ENCODE measurements at regions not wholly inside any gene's neighbourhood (a gene's known extent, or its start where the extent isn't known, plus 50 kb on each side); places are given as distances from the start of the nearest gene placed in this dataset.

GRCh38 chr1:110731529-110731928 is 56.8 kb upstream of the KCNA3 start:
- H3K27me3 ChIP-seq (ENCODE audit: control insufficient read depth in 3 of 3, insufficient read depth in 3 of 3, low read length in 3 of 3), result peaks cover 0 to 5% (median 0%) of the 10 kb centered on the region in 3 donors
- FAIRE-seq (no peak), DNase-seq (no peak)
- no peaks in the 10 kb centered on the region for H3K9me3 ChIP-seq (ENCODE audit: control insufficient read depth in 2 of 2, insufficient read depth in 1 of 2, low read depth in 1 of 2, low read length in 1 of 2)
- no peak overlapping the region for H3K4me3 ChIP-seq (ENCODE audit: low read depth in 1 of 3, low read length in 3 of 3)
- peaks cover 0 to 3% (median 0%) of the 10 kb centered on the region in 3 donors for H3K4me1 ChIP-seq (ENCODE audit: control insufficient read depth in 3 of 3, insufficient read depth in 2 of 3, low read depth in 1 of 3, low read length in 2 of 3)
- no peak overlapping the region for H3K27ac ChIP-seq (ENCODE audit: low read depth in 1 of 3, low read length in 2 of 3)
- H3K36me3 ChIP-seq (ENCODE audit: control insufficient read depth in 3 of 3, insufficient read depth in 2 of 3, low read depth in 1 of 3, low read length in 3 of 3), result no peaks in the 10 kb centered on the region
- WGBS, 3 donors, result 82 to 87% (median 86%) methylated on average over 5 of the region's 5 CpGs

GRCh38 chr1:110728388-110729001 is 53.8 kb upstream of the KCNA3 start:
- FAIRE-seq (no peak), DNase-seq (no peak)
- Histone ChIP-seq H3K36me3 (ENCODE audit: control insufficient read depth in 3 of 3, insufficient read depth in 2 of 3, low read depth in 1 of 3, low read length in 3 of 3) (no peaks in the 10 kb centered on the region), H3K27me3 (ENCODE audit: control insufficient read depth in 3 of 3, insufficient read depth in 3 of 3, low read length in 3 of 3) (no peaks in the 10 kb centered on the region), H3K4me3 (ENCODE audit: low read depth in 1 of 3, low read length in 3 of 3) (no peak overlapping the region), H3K4me1 (ENCODE audit: control insufficient read depth in 3 of 3, insufficient read depth in 2 of 3, low read depth in 1 of 3, low read length in 2 of 3) (peaks cover 0 to 3% (median 0%) of the 10 kb centered on the region in 3 donors), H3K27ac (ENCODE audit: low read depth in 1 of 3, low read length in 2 of 3) (no peak overlapping the region), H3K9me3 (ENCODE audit: control insufficient read depth in 2 of 2, insufficient read depth in 1 of 2, low read depth in 1 of 2, low read length in 1 of 2) (no peaks in the 10 kb centered on the region)
- WGBS, 3 donors, result 78 to 80% (median 79%) methylated on average over 4 of the region's 4 CpGs

GRCh38 chr1:110727246-110727645 is 52.5 kb upstream of the KCNA3 start:
- Histone ChIP-seq H3K36me3 (ENCODE audit: control insufficient read depth in 3 of 3, insufficient read depth in 2 of 3, low read depth in 1 of 3, low read length in 3 of 3) (no peaks in the 10 kb centered on the region), H3K9me3 (ENCODE audit: control insufficient read depth in 2 of 2, insufficient read depth in 1 of 2, low read depth in 1 of 2, low read length in 1 of 2) (no peaks in the 10 kb centered on the region), H3K27ac (ENCODE audit: low read depth in 1 of 3, low read length in 2 of 3) (no peak overlapping the region), H3K4me1 (ENCODE audit: control insufficient read depth in 3 of 3, insufficient read depth in 2 of 3, low read depth in 1 of 3, low read length in 2 of 3) (peaks cover 0 to 3% (median 0%) of the 10 kb centered on the region in 3 donors), H3K27me3 (ENCODE audit: control insufficient read depth in 3 of 3, insufficient read depth in 3 of 3, low read length in 3 of 3) (no peaks in the 10 kb centered on the region), H3K4me3 (ENCODE audit: low read depth in 1 of 3, low read length in 3 of 3) (no peak overlapping the region)
- no peak for DNase-seq
- 53 to 65% (median 59%) methylated on average over 3 of the region's 3 CpGs for WGBS, 3 donors
- FAIRE-seq, result no peak

- Histone ChIP-seq H3K4me1 (ENCODE audit: control insufficient read depth in 3 of 3, insufficient read depth in 2 of 3, low read depth in 1 of 3, low read length in 2 of 3) (peaks cover 0 to 3% (median 0%) of the 10 kb centered on the region in 3 donors), H3K9me3 (ENCODE audit: control insufficient read depth in 2 of 2, insufficient read depth in 1 of 2, low read depth in 1 of 2, low read length in 1 of 2) (no peaks in the 10 kb centered on the region), H3K27ac (ENCODE audit: low read depth in 1 of 3, low read length in 2 of 3) (no peak overlapping the region), H3K36me3 (ENCODE audit: control insufficient read depth in 3 of 3, insufficient read depth in 2 of 3, low read depth in 1 of 3, low read length in 3 of 3) (no peaks in the 10 kb centered on the region), H3K4me3 (ENCODE audit: low read depth in 1 of 3, low read length in 3 of 3) (no peak overlapping the region), H3K27me3 (ENCODE audit: control insufficient read depth in 3 of 3, insufficient read depth in 3 of 3, low read length in 3 of 3) (no peaks in the 10 kb centered on the region)
- DNase-seq (no peak), FAIRE-seq (no peak)
Measured at GRCh38 chr1:110726755-110727154, 52.0 kb upstream of the KCNA3 start.
